ENCODE measurements at regions not wholly inside any gene's neighbourhood (a gene's known extent, or its start where the extent isn't known, plus 50 kb on each side); places are given as distances from the start of the nearest gene placed in this dataset.

DNA sequence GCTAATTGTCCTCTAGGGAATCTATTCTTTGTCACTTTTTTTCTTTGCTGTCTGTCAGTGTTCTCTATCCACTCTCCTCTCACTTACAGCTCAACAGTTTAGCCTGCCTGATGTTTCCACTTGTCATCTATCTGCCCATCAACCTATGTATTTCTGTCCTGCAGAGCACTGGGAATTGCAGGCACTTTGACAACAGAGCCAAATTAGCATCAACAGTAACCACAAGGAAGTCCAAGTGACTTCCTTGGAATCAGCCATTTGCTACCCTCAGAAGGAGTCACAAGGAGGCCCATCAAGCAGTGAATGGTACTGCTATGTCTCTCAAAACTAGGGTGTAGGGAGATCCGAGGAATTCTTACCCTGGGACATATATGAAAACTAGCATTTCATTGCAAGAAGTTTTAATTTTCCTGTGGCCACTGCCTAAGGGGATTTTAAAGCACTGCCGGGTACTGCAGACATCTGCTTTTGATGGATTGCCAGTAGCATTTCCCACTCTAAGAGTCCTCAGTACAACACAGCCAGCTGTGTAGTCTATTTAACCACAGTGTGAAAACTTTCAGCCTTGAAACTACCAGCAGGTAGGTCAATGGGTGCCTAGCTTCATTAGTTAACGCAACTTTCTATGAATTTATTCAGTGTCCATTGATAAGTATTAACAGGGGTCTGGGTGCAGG is 898.8 kb downstream of the NTRK3 start:
- H3K9me3 ChIP-seq (ENCODE audit: control insufficient read depth, insufficient read depth, low read depth, low read length) = no peaks in the 10 kb centered on the region
- no peaks in the 10 kb centered on the region for H3K4me1 ChIP-seq (ENCODE audit: control insufficient read depth, insufficient read depth, low read length)
- H3K4me3 ChIP-seq (ENCODE audit: low read depth in 2 of 2, low read length in 2 of 2) = no peak overlapping the region
- ChIA-PET CTCF (no interaction called here), POLR2A (no interaction called here)
- in situ Hi-C loops (cut with HindIII; ENCODE audit: low pct_unique_long_range_greater_than_20kb, low sequenced_read_pairs) (no loop called here), intact Hi-C loops (cut with micrococcal nuclease; ENCODE audit: unreplicated experiment) (no loop called here)
- no peaks in the 10 kb centered on the region for H3K36me3 ChIP-seq (ENCODE audit: control insufficient read depth, insufficient read depth, low read length)
- BruUV-seq (replicated peaks) = no TSS peak
- no peaks in the 10 kb centered on the region for H3K27me3 ChIP-seq (ENCODE audit: control insufficient read depth, insufficient read depth, low read length)
- H3K27ac ChIP-seq (ENCODE audit: low read length) = no peak overlapping the region
- TF ChIP-seq, protein P1, sequence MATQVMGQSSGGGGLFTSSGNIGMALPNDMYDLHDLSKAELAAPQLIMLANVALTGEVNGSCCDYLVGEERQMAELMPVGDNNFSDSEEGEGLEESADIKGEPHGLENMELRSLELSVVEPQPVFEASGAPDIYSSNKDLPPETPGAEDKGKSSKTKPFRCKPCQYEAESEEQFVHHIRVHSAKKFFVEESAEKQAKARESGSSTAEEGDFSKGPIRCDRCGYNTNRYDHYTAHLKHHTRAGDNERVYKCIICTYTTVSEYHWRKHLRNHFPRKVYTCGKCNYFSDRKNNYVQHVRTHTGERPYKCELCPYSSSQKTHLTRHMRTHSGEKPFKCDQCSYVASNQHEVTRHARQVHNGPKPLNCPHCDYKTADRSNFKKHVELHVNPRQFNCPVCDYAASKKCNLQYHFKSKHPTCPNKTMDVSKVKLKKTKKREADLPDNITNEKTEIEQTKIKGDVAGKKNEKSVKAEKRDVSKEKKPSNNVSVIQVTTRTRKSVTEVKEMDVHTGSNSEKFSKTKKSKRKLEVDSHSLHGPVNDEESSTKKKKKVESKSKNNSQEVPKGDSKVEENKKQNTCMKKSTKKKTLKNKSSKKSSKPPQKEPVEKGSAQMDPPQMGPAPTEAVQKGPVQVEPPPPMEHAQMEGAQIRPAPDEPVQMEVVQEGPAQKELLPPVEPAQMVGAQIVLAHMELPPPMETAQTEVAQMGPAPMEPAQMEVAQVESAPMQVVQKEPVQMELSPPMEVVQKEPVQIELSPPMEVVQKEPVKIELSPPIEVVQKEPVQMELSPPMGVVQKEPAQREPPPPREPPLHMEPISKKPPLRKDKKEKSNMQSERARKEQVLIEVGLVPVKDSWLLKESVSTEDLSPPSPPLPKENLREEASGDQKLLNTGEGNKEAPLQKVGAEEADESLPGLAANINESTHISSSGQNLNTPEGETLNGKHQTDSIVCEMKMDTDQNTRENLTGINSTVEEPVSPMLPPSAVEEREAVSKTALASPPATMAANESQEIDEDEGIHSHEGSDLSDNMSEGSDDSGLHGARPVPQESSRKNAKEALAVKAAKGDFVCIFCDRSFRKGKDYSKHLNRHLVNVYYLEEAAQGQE (IDR thresholded peaks at IDR 0.05; ENCODE audit: insufficient read depth in 1 of 2, low read depth in 2 of 2, low read length in 1 of 2) = no peak
- no peak for TF ChIP-seq TCF7L2 (IDR thresholded peaks at IDR 0.05; ENCODE audit: low read depth, low read length)
- TF ChIP-seq, protein P2, sequence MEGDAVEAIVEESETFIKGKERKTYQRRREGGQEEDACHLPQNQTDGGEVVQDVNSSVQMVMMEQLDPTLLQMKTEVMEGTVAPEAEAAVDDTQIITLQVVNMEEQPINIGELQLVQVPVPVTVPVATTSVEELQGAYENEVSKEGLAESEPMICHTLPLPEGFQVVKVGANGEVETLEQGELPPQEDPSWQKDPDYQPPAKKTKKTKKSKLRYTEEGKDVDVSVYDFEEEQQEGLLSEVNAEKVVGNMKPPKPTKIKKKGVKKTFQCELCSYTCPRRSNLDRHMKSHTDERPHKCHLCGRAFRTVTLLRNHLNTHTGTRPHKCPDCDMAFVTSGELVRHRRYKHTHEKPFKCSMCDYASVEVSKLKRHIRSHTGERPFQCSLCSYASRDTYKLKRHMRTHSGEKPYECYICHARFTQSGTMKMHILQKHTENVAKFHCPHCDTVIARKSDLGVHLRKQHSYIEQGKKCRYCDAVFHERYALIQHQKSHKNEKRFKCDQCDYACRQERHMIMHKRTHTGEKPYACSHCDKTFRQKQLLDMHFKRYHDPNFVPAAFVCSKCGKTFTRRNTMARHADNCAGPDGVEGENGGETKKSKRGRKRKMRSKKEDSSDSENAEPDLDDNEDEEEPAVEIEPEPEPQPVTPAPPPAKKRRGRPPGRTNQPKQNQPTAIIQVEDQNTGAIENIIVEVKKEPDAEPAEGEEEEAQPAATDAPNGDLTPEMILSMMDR (IDR thresholded peaks at IDR 0.05) = no peak
- no peak for TF ChIP-seq SIN3A (IDR thresholded peaks at IDR 0.05; ENCODE audit: borderline replicate concordance, insufficient read depth, low read depth, low read length)
- TF ChIP-seq POLR2AphosphoS5 (IDR thresholded peaks at IDR 0.05; ENCODE audit: low read depth, low read length) = no peak
- DNase-seq (ENCODE audit: low read depth, low spot score) (no peak), ATAC-seq (no peak)

DNA sequence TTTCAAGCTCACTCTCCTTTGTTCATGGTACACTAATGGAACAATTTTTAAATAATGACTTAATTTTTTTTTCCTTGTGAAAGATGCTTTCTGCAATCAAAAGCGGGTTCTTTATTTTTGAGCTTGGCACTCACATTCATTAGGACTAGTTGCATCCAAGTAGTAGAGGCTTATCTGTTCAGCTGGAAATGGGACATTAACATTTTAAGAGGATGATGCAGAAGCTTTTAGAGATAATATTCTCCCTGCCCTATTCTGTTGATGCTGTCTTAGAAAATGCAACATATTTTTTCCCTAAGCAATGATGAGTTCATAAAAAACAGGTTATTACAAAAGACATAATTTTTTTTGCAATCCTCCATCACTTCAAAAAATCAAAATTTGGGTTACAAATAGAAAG is 900.6 kb downstream of the NTRK3 start:
- DNase-seq (ENCODE audit: low read depth, low spot score) (no peak), ATAC-seq (no peak)
- in situ Hi-C loops (cut with HindIII; ENCODE audit: low pct_unique_long_range_greater_than_20kb, low sequenced_read_pairs) (no loop called here), intact Hi-C loops (cut with micrococcal nuclease; ENCODE audit: unreplicated experiment) (no loop called here)
- ChIA-PET CTCF (no interaction called here), POLR2A (no interaction called here)
- no TSS peak for BruUV-seq (replicated peaks)
- Histone ChIP-seq H3K27ac (ENCODE audit: low read length) (no peak overlapping the region), H3K4me1 (ENCODE audit: control insufficient read depth, insufficient read depth, low read length) (no peaks in the 10 kb centered on the region), H3K36me3 (ENCODE audit: control insufficient read depth, insufficient read depth, low read length) (no peaks in the 10 kb centered on the region), H3K27me3 (ENCODE audit: control insufficient read depth, insufficient read depth, low read length) (no peaks in the 10 kb centered on the region), H3K9me3 (ENCODE audit: control insufficient read depth, insufficient read depth, low read depth, low read length) (no peaks in the 10 kb centered on the region), H3K4me3 (ENCODE audit: low read depth in 2 of 2, low read length in 2 of 2) (no peak overlapping the region)
- TF ChIP-seq POLR2AphosphoS5 (IDR thresholded peaks at IDR 0.05; ENCODE audit: low read depth, low read length) = no peak
- TF ChIP-seq TCF7L2 (IDR thresholded peaks at IDR 0.05; ENCODE audit: low read depth, low read length) = no peak
- TF ChIP-seq, protein P1 (IDR thresholded peaks at IDR 0.05; ENCODE audit: insufficient read depth in 1 of 2, low read depth in 2 of 2, low read length in 1 of 2) = no peak
- TF ChIP-seq SIN3A (IDR thresholded peaks at IDR 0.05; ENCODE audit: borderline replicate concordance, insufficient read depth, low read depth, low read length) = no peak
- TF ChIP-seq, protein P2 (IDR thresholded peaks at IDR 0.05) = no peak
